ENCODE measurements at regions not wholly inside any gene's neighbourhood (a gene's known extent, or its start where the extent isn't known, plus 50 kb on each side); places are given as distances from the start of the nearest gene placed in this dataset.
"Not testable (repeated sequence)": the region's sequence is repeated elsewhere in the genome, so short reads cannot be mapped to it uniquely, and the experiment has no call there.

- no peak for TF ChIP-seq POLR2A (IDR thresholded peaks at IDR 0.05; ENCODE audit: low read depth, low read length)
- no peak for DNase-seq (ENCODE audit: insufficient read length, low spot score)
- FAIRE-seq: no peak
Observed at GRCh38 chr13:22793598-22794134, 387.1 kb upstream of the SGCG start.

DNA sequence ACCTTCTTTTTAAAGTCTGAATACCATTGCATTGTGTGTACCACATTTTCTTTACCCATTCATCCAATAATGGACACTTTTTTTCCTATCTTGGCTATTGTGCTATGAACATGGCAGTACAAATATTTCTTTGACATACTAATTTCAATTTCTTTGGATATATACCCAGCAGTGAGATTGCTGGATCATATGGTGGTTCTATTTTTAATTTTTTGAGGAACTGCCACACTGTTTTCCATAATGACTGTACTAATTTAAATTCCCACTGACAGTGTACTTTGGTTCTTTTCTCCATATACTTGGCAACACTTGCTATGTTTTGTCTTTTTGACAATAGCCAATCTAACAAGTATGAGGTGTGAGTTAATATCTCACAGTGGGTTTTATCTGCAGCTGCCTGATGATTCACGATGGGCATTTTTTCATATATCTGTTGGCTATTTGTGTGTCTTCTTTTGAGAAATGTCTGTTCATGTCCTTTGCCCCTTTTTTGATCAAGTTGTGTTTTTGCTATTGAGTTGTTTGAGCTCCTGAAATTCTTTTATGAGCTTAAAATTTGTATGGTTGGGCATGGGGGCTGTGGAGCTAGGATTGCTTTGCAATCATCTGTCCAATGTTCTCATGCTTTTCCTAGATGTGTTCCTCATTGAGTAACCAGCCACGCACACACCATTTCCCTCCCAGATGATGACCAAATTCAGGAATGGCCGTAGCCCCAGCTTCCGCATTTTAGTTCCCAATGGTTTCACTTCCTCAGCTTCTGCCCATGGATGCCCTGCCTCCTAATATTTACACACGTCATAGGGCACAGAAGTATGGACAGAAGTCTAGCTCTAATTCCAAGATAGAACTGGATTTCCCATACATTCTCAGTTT, 380.0 kb upstream of the SGCG start:
- FAIRE-seq (no peak), DNase-seq (ENCODE audit: insufficient read length, low spot score) (no peak)
- TF ChIP-seq POLR2A (IDR thresholded peaks at IDR 0.05; ENCODE audit: low read depth, low read length): no peak

DNA sequence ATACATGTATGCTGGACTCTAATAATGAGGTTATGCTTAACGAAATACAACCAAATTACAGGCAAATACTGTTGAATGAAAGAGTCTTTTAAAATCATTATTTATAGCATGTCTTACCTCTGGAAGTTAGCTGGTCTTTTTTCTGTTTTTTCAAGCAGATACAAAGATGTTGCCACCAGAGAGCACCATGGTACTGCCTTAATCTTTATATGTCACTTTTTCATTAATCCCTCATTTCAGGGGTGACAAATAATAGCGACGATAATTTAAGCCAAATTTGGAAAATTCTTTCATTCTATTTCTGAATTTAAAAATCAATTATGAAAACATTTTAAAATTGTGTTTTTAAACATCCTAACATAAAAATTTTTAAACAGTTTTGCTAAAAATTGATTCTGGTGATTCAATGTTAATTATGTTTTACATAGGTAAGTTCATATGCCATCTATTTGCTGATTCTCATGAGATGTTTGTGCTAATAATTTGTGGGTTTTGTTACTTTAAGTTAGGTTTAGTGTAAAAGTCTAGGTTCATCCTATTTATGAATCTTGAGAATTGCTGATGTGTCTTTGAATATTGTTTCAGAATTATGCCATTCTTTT, 379.3 kb upstream of the SGCG start:
- DNase-seq (ENCODE audit: insufficient read length, low spot score) (no peak), FAIRE-seq (no peak)
- TF ChIP-seq POLR2A (IDR thresholded peaks at IDR 0.05; ENCODE audit: low read depth, low read length): no peak

GRCh38 chr13:22812793-22813192, 368.0 kb upstream of the SGCG start:
- no peak for TF ChIP-seq POLR2A (IDR thresholded peaks at IDR 0.05; ENCODE audit: low read depth, low read length)
- no peak for FAIRE-seq
- DNase-seq (ENCODE audit: insufficient read length, low spot score): no peak

GRCh38 chr13:22813531-22814377, 367.0 kb upstream of the SGCG start:
- FAIRE-seq: not testable (repeated sequence)

GRCh38 chr13:22814433-22814832, 366.3 kb upstream of the SGCG start:
- not testable (repeated sequence) for FAIRE-seq; DNase-seq (ENCODE audit: insufficient read length, low spot score)

More at GRCh38 chr13:22813531-22814377, 367.0 kb upstream of the SGCG start:
- DNase-seq (ENCODE audit: insufficient read length, low spot score): not testable (repeated sequence)

- FAIRE-seq (no peak), DNase-seq (ENCODE audit: insufficient read length, low spot score) (no peak)
- TF ChIP-seq POLR2A (IDR thresholded peaks at IDR 0.05; ENCODE audit: low read depth, low read length): no peak
Observed at GRCh38 chr13:22821589-22821988, 359.2 kb upstream of the SGCG start.

DNA sequence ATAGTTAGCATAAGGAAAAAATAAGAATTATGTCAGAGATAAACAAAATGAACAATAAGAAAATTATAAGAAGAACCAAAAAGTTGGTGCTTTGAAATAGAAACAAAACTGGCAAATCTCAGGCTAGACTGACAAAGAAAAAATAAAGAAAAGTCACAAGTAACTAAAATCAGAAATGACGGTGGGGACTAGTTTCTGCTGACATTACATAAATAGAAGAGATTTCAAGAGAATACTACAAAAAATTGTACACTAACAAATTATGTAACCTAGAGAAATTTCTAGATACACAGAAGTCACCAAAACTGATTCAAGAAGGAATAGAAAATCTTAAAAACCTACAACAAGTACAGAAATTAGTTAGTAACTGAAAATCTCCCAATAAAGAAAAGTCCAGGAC, 355.6 kb upstream of the SGCG start:
- no peak for FAIRE-seq
- no peak for TF ChIP-seq POLR2A (IDR thresholded peaks at IDR 0.05; ENCODE audit: low read depth, low read length)
- DNase-seq (ENCODE audit: insufficient read length, low spot score): no peak

DNA sequence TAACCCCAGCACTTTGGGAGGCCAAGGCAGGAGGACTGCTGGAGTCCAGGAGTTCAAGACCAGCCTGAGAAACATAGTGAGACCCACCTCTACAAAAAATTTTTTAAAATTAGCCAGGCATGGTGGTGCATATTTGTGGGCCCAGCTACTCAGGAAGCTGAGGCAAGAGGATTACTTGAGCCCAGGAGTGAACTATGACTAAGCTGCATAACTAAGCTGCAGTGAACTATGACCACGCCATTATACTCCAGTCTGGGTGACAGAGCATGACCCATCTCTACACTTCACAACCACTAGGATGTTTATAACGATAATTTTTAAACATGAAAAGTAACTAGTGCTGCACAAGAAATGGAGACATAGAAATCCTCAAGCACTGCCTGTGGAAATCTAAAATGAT, 352.7 kb upstream of the SGCG start:
- no peak for DNase-seq (ENCODE audit: insufficient read length, low spot score)
- TF ChIP-seq POLR2A (IDR thresholded peaks at IDR 0.05; ENCODE audit: low read depth, low read length): no peak
- FAIRE-seq: no peak

DNA sequence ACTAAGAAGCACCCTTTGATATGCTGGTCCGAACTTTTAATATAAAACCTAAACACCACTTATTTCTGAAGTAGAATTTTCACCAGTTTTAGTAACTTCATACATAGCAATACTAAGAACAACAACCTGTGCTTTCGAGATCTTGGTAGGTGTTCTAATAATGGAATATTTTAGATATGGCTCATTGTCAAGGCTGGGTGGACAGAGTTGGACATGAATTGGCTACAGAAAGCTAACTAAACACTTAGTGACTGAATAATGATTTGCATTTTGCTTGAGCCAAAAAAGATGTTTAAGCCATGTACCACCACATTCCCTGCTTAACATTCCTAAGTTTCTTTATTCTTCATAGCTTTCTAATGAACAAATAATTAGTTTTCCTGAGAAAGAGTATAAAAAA, 344.3 kb upstream of the SGCG start:
- DNase-seq (ENCODE audit: insufficient read length, low spot score): no peak
- no peak for FAIRE-seq
- TF ChIP-seq POLR2A (IDR thresholded peaks at IDR 0.05; ENCODE audit: low read depth, low read length): no peak

GRCh38 chr13:22837980-22838647, 342.7 kb upstream of the SGCG start:
- FAIRE-seq: no peak
- no peak for TF ChIP-seq POLR2A (IDR thresholded peaks at IDR 0.05; ENCODE audit: low read depth, low read length)
- no peak for DNase-seq (ENCODE audit: insufficient read length, low spot score)

DNA sequence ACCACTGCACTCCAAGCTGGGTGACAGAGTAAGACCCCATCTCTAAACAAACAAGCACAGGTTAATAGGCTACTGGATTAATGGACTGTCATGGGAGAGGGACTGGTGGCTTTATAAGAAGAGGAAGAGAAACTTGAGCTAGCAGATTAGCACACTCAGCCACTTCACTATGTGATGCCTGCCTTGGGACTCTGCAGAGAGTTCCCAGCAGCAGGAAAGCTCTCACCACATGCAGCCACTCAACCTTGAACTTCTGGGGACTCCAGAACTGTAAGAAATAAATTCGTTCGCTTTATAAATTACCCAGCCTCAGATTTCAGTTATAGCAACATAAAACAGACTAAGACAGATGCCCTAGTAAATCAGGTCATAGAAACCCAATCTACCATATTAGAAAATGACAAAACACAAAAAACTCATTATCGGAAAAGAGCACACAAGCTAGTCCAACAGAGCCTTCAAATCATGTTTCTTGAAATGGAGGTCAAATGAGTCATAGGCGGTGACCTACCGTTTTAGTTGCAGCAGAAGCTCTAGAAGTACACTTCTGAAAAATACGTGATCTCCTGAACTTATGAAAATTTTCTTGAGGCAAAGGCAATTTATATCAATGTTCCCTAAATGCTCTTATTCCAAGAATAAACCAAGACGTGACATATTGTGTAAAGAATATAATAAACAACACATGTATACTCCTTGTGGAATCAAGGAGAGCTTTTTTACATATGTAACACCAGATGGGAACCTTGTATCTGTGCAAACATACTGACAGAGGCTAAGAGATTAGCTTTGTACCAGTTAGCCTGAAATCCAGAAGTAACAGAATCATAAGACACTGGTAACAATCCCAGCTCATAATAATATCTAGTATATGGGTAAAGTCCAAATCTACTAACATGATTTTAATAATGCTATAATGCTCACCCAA, 340.9 kb upstream of the SGCG start:
- no peak for TF ChIP-seq POLR2A (IDR thresholded peaks at IDR 0.05; ENCODE audit: low read depth, low read length)
- DNase-seq (ENCODE audit: insufficient read length, low spot score): no peak
- FAIRE-seq: no peak

GRCh38 chr13:22846551-22846950, 334.2 kb upstream of the SGCG start:
- DNase-seq (ENCODE audit: insufficient read length, low spot score): no peak
- TF ChIP-seq POLR2A (IDR thresholded peaks at IDR 0.05; ENCODE audit: low read depth, low read length): no peak
- FAIRE-seq: no peak
